Activated CD8-positive, alpha-beta memory T cell treated with anti-CD3 and anti-CD28 coated beads, Interleukin-2, amount 10 ng/mL, durations not matched to agents 7 days and 5 days (primary cell): ENCODE measurements at regions not wholly inside any gene's neighbourhood (a gene's known extent, or its start where the extent isn't known, plus 50 kb on each side); places are given as distances from the start of the nearest gene placed in this dataset.

ENCODE experiments used
- ATAC-seq: fragments of 150-1000 bp; cut with Tn5 transposase; one replicate; pipeline ENCODE4 v1.10.0; 2021; ENCODE audit warnings: moderate library complexity
- CTCF ChIA-PET: fragments of 350-600 bp; sonication (Branson Sonifier 250); formaldehyde crosslinking; loops from one replicate; lab custom pipeline; 2021; ENCODE audit warnings: antibody characterized with exemption; lab: Charles Lee
- DNase-seq: peaks from one replicate; pipeline ENCODE4 v3.0.0-alpha.2; 2020
- H3K27ac Mint-ChIP-seq: one replicate; pipeline ENCODE4 v1.8.0; 2021; ENCODE audit warnings: mild to moderate bottlenecking, mixed read lengths
- H3K27me3 Mint-ChIP-seq: one replicate; pipeline ENCODE4 v1.8.0; 2021; ENCODE audit warnings: mixed read lengths
- H3K36me3 Mint-ChIP-seq: one replicate; pipeline ENCODE4 v1.8.0; 2021; ENCODE audit warnings: mild to moderate bottlenecking, mixed read lengths
- H3K4me1 Mint-ChIP-seq: one replicate; pipeline ENCODE4 v1.8.0; 2021; ENCODE audit warnings: mixed read lengths
- H3K4me3 Mint-ChIP-seq: one replicate; pipeline ENCODE4 v1.8.0; 2021; ENCODE audit warnings: mild to moderate bottlenecking, moderate library complexity, mixed read lengths
- H3K9me3 Mint-ChIP-seq: one replicate; pipeline ENCODE4 v1.8.0; 2022; ENCODE audit warnings: low read depth, mixed read lengths

- H3K4me1 Mint-ChIP-seq, result no peaks in the 10 kb centered on the region
- peaks cover 6% of the 10 kb centered on the region for H3K9me3 Mint-ChIP-seq
- no peak overlapping the region for H3K4me3 Mint-ChIP-seq
- H3K27me3 Mint-ChIP-seq, result no peaks in the 10 kb centered on the region
- H3K27ac Mint-ChIP-seq, result no peak overlapping the region
- no peaks in the 10 kb centered on the region for H3K36me3 Mint-ChIP-seq
- no peak for DNase-seq
- no peak for ATAC-seq
- CTCF ChIA-PET, result no interaction called here
Measured at GRCh38 chr13:62290542-62290941, 874.9 kb upstream of the PCDH20 start.

GRCh38 chr13:62287764-62288163 is 872.1 kb upstream of the PCDH20 start:
- Mint-ChIP-seq H3K4me3 (no peak overlapping the region), H3K9me3 (peaks cover 4% of the 10 kb centered on the region), H3K4me1 (no peaks in the 10 kb centered on the region), H3K36me3 (no peaks in the 10 kb centered on the region), H3K27ac (no peak overlapping the region), H3K27me3 (no peaks in the 10 kb centered on the region)
- DNase-seq (no peak), ATAC-seq (no peak)
- CTCF ChIA-PET, result no interaction called here

GRCh38 chr13:62280590-62280989 is 864.9 kb upstream of the PCDH20 start:
- CTCF ChIA-PET, result no interaction called here
- peaks cover 5% of the 10 kb centered on the region for H3K9me3 Mint-ChIP-seq
- no peaks in the 10 kb centered on the region for H3K4me1 Mint-ChIP-seq
- no peaks in the 10 kb centered on the region for H3K36me3 Mint-ChIP-seq
- H3K27me3 Mint-ChIP-seq, result no peaks in the 10 kb centered on the region
- ATAC-seq, result no peak
- no peak overlapping the region for H3K4me3 Mint-ChIP-seq
- no peak for DNase-seq
- no peak overlapping the region for H3K27ac Mint-ChIP-seq

- ATAC-seq (no peak), DNase-seq (no peak)
- peaks cover 9% of the 10 kb centered on the region for H3K9me3 Mint-ChIP-seq
- H3K4me3 Mint-ChIP-seq, result no peak overlapping the region
- no peaks in the 10 kb centered on the region for H3K36me3 Mint-ChIP-seq
- no peak overlapping the region for H3K27ac Mint-ChIP-seq
- H3K27me3 Mint-ChIP-seq, result no peaks in the 10 kb centered on the region
- CTCF ChIA-PET, result no interaction called here
- H3K4me1 Mint-ChIP-seq, result no peaks in the 10 kb centered on the region
Measured at GRCh38 chr13:62278271-62278670, 862.6 kb upstream of the PCDH20 start.

DNA sequence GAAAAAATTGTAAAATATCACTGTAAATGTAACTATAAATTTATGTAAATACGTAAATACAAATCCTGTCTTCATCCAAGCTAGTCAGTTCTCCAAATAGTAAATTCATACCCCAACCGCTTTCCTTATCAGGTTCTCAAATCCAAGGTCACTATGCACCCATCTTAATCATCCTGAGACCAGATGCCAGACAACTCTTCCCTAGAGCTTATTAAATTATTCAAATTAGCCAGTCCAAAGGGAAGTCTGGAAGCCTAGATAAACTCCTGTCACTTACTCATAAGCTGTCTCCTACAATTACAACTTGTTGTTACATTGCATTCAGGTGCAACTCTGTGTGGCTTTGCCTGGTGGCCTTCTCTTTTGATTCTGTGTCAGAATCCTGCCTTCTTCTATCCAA is 836.1 kb upstream of the PCDH20 start:
- peaks cover 14% of the 10 kb centered on the region for H3K9me3 Mint-ChIP-seq

DNA sequence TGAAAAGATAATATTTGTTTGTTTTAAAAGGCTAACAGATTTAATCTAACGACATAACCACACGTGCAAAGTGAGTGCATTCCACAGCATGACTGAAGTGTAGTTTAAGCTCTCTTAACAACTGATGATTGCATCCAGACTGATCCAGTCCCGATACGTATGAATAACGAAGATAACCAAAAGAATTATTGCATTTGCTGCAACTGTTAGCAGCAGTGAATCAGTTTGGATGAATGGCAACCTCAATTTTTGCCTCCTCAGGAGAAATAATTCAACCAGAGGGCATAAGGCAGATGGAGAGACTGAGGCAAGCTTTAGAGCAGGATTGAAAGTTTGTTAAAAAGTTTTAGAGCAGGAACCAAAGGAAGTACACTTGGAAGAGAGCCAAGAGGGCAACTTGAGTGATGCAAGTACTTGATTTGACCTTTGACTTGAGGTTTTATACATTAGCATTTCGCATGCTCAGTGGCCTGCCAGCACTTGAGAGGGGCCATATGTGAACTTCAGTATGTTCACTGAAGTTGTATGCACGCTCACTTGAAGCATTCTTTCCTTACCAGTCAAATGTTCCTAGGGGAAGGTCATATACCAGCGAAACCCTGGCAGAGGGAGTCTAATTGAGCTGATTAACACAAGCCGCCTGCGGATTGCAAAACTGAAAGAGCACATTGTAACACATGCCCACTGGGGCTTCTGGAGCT is 835.0 kb upstream of the PCDH20 start:
- no peak for ATAC-seq
- CTCF ChIA-PET, result no interaction called here
- Mint-ChIP-seq H3K36me3 (no peaks in the 10 kb centered on the region), H3K4me3 (no peak overlapping the region), H3K27me3 (no peaks in the 10 kb centered on the region), H3K4me1 (no peaks in the 10 kb centered on the region), H3K9me3 (peaks cover 11% of the 10 kb centered on the region), H3K27ac (no peak overlapping the region)
- DNase-seq, result no peak

More for the DNA sequence above, 836.1 kb upstream of the PCDH20 start:
- CTCF ChIA-PET, result no interaction called here
- ATAC-seq (no peak), DNase-seq (no peak)
- Mint-ChIP-seq H3K27me3 (no peaks in the 10 kb centered on the region), H3K27ac (no peak overlapping the region), H3K36me3 (no peaks in the 10 kb centered on the region), H3K4me1 (no peaks in the 10 kb centered on the region), H3K4me3 (no peak overlapping the region)

GRCh38 chr13:62246581-62246980 is 830.9 kb upstream of the PCDH20 start:
- Mint-ChIP-seq H3K9me3 (peaks cover 8% of the 10 kb centered on the region), H3K4me3 (no peak overlapping the region), H3K27me3 (no peaks in the 10 kb centered on the region), H3K4me1 (no peaks in the 10 kb centered on the region), H3K27ac (no peak overlapping the region), H3K36me3 (no peaks in the 10 kb centered on the region)
- CTCF ChIA-PET, result no interaction called here
- DNase-seq, result no peak
- ATAC-seq, result no peak

DNA sequence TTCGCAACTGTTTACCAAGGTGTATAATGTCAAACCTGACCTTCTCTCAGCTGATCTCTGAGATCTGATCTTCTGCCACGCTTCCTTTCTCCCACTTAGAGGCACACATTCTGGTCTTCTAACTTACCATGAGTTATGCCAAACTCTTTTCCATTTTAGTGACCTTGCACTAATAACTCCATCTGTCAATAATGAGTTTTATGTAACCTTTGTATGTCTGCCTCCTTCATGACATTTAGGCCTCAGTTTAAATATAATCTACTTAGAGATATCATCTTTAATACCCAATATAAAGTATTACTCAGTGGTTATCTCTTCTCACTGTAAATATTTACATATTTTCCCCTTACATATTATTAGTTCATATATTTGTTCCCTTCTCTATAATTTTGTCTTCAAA is 827.5 kb upstream of the PCDH20 start:
- Mint-ChIP-seq H3K4me1 (no peaks in the 10 kb centered on the region), H3K36me3 (no peaks in the 10 kb centered on the region), H3K4me3 (no peak overlapping the region), H3K27ac (no peak overlapping the region), H3K9me3 (peaks cover 9% of the 10 kb centered on the region), H3K27me3 (no peaks in the 10 kb centered on the region)
- DNase-seq (no peak), ATAC-seq (no peak)
- CTCF ChIA-PET, result no interaction called here

DNA sequence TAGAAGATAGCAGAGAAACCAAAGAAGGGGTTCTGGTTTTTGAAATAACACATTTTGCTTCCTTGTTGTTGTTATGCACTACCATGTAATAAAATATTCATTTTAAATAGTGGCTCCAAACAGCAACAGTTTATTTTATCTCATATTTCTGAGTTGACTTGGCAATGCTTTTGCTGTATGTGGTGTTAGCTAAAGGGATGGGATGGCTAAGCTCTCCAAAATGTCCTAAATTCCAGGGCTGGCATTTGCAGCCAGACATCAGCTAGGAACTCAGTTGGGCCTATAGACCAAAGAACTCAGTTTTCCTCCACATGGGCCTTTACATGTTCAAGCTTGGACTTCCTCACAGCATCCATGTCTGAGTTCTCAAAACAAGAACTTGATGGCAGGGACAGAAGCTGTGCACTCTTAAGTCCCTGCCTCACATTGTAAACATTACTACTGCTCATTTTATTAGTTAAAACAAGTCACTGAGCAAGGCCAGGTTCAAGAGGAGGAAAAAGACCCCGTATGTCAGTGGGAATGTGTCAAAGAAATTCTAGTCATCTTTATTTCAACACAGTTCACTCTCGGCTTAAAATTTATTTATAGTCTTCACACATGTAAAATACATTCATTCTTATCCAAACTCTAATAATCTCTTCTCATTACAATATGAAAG is 819.3 kb upstream of the PCDH20 start:
- ATAC-seq (no peak), DNase-seq (no peak)
- Mint-ChIP-seq H3K9me3 (peaks cover 15% of the 10 kb centered on the region), H3K4me1 (no peaks in the 10 kb centered on the region), H3K27me3 (no peaks in the 10 kb centered on the region), H3K4me3 (no peak overlapping the region), H3K36me3 (no peaks in the 10 kb centered on the region), H3K27ac (no peak overlapping the region)
- CTCF ChIA-PET, result no interaction called here

DNA sequence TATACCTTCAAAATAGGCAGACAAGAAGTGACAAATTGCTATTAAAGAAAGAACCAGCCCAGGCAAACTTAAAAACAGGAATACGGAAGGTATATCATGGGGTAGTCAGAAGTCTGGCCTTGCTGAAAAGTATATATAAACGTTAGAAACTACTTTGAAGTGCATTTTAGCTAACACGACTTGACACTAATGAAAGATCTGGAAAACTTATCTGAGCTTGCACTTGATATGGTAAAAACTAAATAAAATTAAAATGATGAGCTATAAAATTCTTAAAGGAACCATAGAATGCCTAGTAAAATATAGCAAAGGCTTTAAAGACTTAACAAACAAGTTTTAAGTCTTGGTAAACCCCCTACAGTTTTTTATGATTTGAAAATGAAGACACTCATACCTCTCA is 795.3 kb upstream of the PCDH20 start:
- DNase-seq, result no peak
- peaks cover 5% of the 10 kb centered on the region for H3K9me3 Mint-ChIP-seq
- H3K27me3 Mint-ChIP-seq, result no peaks in the 10 kb centered on the region
- H3K27ac Mint-ChIP-seq, result no peak overlapping the region
- no peak for ATAC-seq
- CTCF ChIA-PET, result no interaction called here
- H3K4me1 Mint-ChIP-seq, result no peaks in the 10 kb centered on the region
- no peak overlapping the region for H3K4me3 Mint-ChIP-seq
- no peaks in the 10 kb centered on the region for H3K36me3 Mint-ChIP-seq

- DNase-seq (no peak), ATAC-seq (no peak)
- H3K4me1 Mint-ChIP-seq, result no peaks in the 10 kb centered on the region
- H3K9me3 Mint-ChIP-seq, result peaks cover 5% of the 10 kb centered on the region
- no peaks in the 10 kb centered on the region for H3K27me3 Mint-ChIP-seq
- H3K36me3 Mint-ChIP-seq, result no peaks in the 10 kb centered on the region
- no peak overlapping the region for H3K27ac Mint-ChIP-seq
- H3K4me3 Mint-ChIP-seq, result no peak overlapping the region
- CTCF ChIA-PET, result no interaction called here
Measured at GRCh38 chr13:62209529-62209928, 793.9 kb upstream of the PCDH20 start.

DNA sequence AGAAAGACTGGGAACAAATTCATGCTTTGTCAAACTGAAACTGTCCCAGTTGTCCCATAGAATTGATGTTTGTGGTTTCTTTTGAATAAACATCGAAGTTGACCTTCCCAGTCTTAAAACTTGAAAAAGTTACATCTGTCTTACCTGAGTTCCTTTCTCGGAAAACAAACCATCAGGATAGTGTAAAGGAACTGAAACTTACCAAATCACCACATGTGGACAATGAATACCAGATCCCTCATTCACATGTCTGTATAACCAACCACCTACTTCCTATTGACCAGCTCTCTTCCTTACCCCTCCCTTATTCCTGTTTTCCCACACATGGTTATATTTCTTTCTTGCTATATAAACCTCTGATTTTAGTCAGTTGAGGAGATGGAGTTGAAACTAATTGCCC is 791.7 kb upstream of the PCDH20 start:
- H3K27ac Mint-ChIP-seq, result no peak overlapping the region
- peaks cover 9% of the 10 kb centered on the region for H3K9me3 Mint-ChIP-seq
- no peaks in the 10 kb centered on the region for H3K4me1 Mint-ChIP-seq
- H3K36me3 Mint-ChIP-seq, result no peaks in the 10 kb centered on the region
- no peak for ATAC-seq
- no peak for DNase-seq
- no peak overlapping the region for H3K4me3 Mint-ChIP-seq
- H3K27me3 Mint-ChIP-seq, result no peaks in the 10 kb centered on the region
- CTCF ChIA-PET, result no interaction called here

- H3K36me3 Mint-ChIP-seq, result no peaks in the 10 kb centered on the region
- no peak for ATAC-seq
- CTCF ChIA-PET, result no interaction called here
- H3K9me3 Mint-ChIP-seq, result peaks cover 7% of the 10 kb centered on the region
- H3K4me1 Mint-ChIP-seq, result no peaks in the 10 kb centered on the region
- no peak for DNase-seq
- H3K27ac Mint-ChIP-seq, result no peak overlapping the region
- no peaks in the 10 kb centered on the region for H3K27me3 Mint-ChIP-seq
- no peak overlapping the region for H3K4me3 Mint-ChIP-seq
Measured at GRCh38 chr13:62206165-62206564, 790.5 kb upstream of the PCDH20 start.

- DNase-seq (no peak), ATAC-seq (no peak)
- Mint-ChIP-seq H3K4me3 (no peak overlapping the region), H3K27ac (no peak overlapping the region), H3K4me1 (no peaks in the 10 kb centered on the region), H3K9me3 (peaks cover 13% of the 10 kb centered on the region), H3K27me3 (no peaks in the 10 kb centered on the region), H3K36me3 (no peaks in the 10 kb centered on the region)
- CTCF ChIA-PET, result no interaction called here
Measured at GRCh38 chr13:62205273-62205672, 789.6 kb upstream of the PCDH20 start.
